ENCODE measurements at regions not wholly inside any gene's neighbourhood (a gene's known extent, or its start where the extent isn't known, plus 50 kb on each side); places are given as distances from the start of the nearest gene placed in this dataset.

DNA sequence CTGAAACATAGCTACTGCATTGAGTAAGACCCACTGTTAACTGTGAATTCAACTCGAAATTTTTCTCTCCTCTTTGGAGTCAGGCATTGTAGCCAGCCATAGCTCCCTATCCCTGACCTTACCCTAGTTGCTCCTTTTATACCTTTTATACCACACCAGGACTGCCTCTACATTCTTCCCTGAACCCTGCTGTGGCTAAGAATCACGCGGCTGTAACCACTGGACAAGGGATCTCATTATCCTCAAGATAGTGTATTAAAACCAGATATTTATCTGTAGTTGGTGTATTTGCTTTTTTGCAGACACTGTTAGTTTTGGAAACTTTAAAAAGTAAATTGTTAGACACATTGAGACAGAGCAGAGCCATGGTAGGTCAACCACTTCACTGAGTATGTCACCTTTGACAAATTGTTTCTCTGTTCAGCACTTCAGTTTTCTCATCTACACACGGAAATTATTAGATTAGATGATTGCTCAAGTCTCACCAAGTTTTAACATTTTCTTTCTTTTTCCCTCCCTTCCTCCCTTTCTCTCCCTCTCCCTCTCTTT is 136.5 kb upstream of the PRNP start:
- Histone ChIP-seq H3K27me3 (replicated peaks in 1 of 4; ENCODE audit: control extremely low read depth in 1 of 4, control insufficient read depth in 3 of 4, insufficient read depth in 4 of 4, low read length in 3 of 4) (peaks cover 0 to 11% (median 7%) of the 10 kb centered on the region in 4 experiments), H2AFZ (ENCODE audit: insufficient read depth, low read depth, low read length, poor library complexity, severe bottlenecking) (no peak overlapping the region), H3K4me1 (ENCODE audit: control insufficient read depth in 2 of 2, insufficient read depth in 2 of 2, low read length in 2 of 2) (no peaks in the 10 kb centered on the region), H4K20me1 (ENCODE audit: control insufficient read depth, insufficient read depth, low read length, poor library complexity, severe bottlenecking) (no peaks in the 10 kb centered on the region), H3K79me2 (ENCODE audit: control insufficient read depth, insufficient read depth, low read length) (no peaks in the 10 kb centered on the region), H3K27ac (ENCODE audit: low read length in 2 of 2) (no peak overlapping the region), H3K4me2 (replicated peaks; ENCODE audit: low read depth, low read length, poor library complexity, severe bottlenecking) (no peak overlapping the region), H3K36me3 (replicated peaks in 1 of 2; ENCODE audit: control extremely low read depth in 1 of 2, control insufficient read depth in 1 of 2, extremely low read depth in 1 of 2, insufficient read depth in 2 of 2, low read length in 1 of 2) (no peaks in the 10 kb centered on the region), H3K4me3 (ENCODE audit: control extremely low read depth in 1 of 5, extremely low read depth in 1 of 5, insufficient read depth in 1 of 5, low read depth in 2 of 5, low read length in 4 of 5) (no peak overlapping the region), H3K9ac (ENCODE audit: low read length) (no peak overlapping the region), H3K9me3 (ENCODE audit: control extremely low read depth in 1 of 3, control insufficient read depth in 2 of 3, insufficient read depth in 1 of 3, low read length in 2 of 3) (peaks cover 0 to 3% (median 0%) of the 10 kb centered on the region in 3 donors)
- no peak for DNase-seq
- POLR2A ChIA-PET = no interaction called here
- no peaks in the 10 kb centered on the region for H3K4me1 Mint-ChIP-seq
- peaks cover 44% of the 10 kb centered on the region for H3K27me3 Mint-ChIP-seq
- no peak for ATAC-seq (ENCODE audit: low read depth)
- no peaks in the 10 kb centered on the region for H3K9me3 Mint-ChIP-seq (ENCODE audit: insufficient read depth)
- intact Hi-C loops (cut with micrococcal nuclease) = no loop called here
- TF ChIP-seq, protein P1, sequence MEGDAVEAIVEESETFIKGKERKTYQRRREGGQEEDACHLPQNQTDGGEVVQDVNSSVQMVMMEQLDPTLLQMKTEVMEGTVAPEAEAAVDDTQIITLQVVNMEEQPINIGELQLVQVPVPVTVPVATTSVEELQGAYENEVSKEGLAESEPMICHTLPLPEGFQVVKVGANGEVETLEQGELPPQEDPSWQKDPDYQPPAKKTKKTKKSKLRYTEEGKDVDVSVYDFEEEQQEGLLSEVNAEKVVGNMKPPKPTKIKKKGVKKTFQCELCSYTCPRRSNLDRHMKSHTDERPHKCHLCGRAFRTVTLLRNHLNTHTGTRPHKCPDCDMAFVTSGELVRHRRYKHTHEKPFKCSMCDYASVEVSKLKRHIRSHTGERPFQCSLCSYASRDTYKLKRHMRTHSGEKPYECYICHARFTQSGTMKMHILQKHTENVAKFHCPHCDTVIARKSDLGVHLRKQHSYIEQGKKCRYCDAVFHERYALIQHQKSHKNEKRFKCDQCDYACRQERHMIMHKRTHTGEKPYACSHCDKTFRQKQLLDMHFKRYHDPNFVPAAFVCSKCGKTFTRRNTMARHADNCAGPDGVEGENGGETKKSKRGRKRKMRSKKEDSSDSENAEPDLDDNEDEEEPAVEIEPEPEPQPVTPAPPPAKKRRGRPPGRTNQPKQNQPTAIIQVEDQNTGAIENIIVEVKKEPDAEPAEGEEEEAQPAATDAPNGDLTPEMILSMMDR (IDR thresholded peaks at IDR 0.05) = no peak
- no peak for TF ChIP-seq EZH2 (IDR thresholded peaks at IDR 0.05; ENCODE audit: borderline replicate concordance, insufficient read depth, low read depth, low read length, poor library complexity, severe bottlenecking)
- H3K4me3 Mint-ChIP-seq = no peak overlapping the region
- 75% methylated on average over 1 of the region's 4 CpGs for WGBS (ENCODE audit: insufficient coverage)
- CTCF ChIA-PET = no interaction called here
- no peak overlapping the region for H3K27ac Mint-ChIP-seq

DNA sequence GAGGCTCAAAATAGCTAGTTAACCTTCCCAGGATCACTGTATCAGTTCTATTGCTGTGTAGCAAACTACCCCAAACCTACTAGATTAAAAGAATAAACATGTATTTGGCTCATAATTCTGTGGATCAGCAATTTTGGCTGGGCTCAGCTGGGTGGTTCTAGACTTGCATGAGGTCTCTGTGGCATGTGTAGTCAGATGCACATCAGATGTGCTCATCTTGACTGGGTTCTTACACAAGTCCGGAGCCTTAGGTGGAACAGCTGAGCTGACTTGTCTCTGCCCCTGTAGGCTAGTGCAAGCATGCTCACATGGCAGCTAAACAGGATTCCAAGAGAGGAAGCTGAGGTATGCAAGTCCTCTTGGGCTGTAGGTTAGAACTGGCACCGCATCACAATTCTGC is 137.7 kb upstream of the PRNP start:
- Mint-ChIP-seq H3K27me3 (peaks cover 43% of the 10 kb centered on the region), H3K9me3 (ENCODE audit: insufficient read depth) (no peaks in the 10 kb centered on the region), H3K27ac (no peak overlapping the region), H3K4me3 (no peak overlapping the region), H3K4me1 (no peaks in the 10 kb centered on the region)
- Histone ChIP-seq H3K36me3 (replicated peaks in 1 of 2; ENCODE audit: control extremely low read depth in 1 of 2, control insufficient read depth in 1 of 2, extremely low read depth in 1 of 2, insufficient read depth in 2 of 2, low read length in 1 of 2) (no peaks in the 10 kb centered on the region), H3K79me2 (ENCODE audit: control insufficient read depth, insufficient read depth, low read length) (no peaks in the 10 kb centered on the region), H3K4me1 (ENCODE audit: control insufficient read depth in 2 of 2, insufficient read depth in 2 of 2, low read length in 2 of 2) (no peaks in the 10 kb centered on the region), H3K4me2 (replicated peaks; ENCODE audit: low read depth, low read length, poor library complexity, severe bottlenecking) (no peak overlapping the region), H2AFZ (ENCODE audit: insufficient read depth, low read depth, low read length, poor library complexity, severe bottlenecking) (no peak overlapping the region), H4K20me1 (ENCODE audit: control insufficient read depth, insufficient read depth, low read length, poor library complexity, severe bottlenecking) (no peaks in the 10 kb centered on the region), H3K4me3 (ENCODE audit: control extremely low read depth in 1 of 5, extremely low read depth in 1 of 5, insufficient read depth in 1 of 5, low read depth in 2 of 5, low read length in 4 of 5) (no peak overlapping the region), H3K27ac (ENCODE audit: low read length in 2 of 2) (no peak overlapping the region), H3K9ac (ENCODE audit: low read length) (no peak overlapping the region), H3K27me3 (replicated peaks in 1 of 4; ENCODE audit: control extremely low read depth in 1 of 4, control insufficient read depth in 3 of 4, insufficient read depth in 4 of 4, low read length in 3 of 4) (peaks cover 0 to 11% (median 5%) of the 10 kb centered on the region in 4 experiments), H3K9me3 (ENCODE audit: control extremely low read depth in 1 of 3, control insufficient read depth in 2 of 3, insufficient read depth in 1 of 3, low read length in 2 of 3) (peaks cover 0 to 3% (median 0%) of the 10 kb centered on the region in 3 donors)
- ChIA-PET CTCF (no interaction called here), POLR2A (no interaction called here)
- ATAC-seq (ENCODE audit: low read depth) (no peak), DNase-seq (no peak)
- TF ChIP-seq, protein P1 (IDR thresholded peaks at IDR 0.05) = no peak
- no peak for TF ChIP-seq EZH2 (IDR thresholded peaks at IDR 0.05; ENCODE audit: borderline replicate concordance, insufficient read depth, low read depth, low read length, poor library complexity, severe bottlenecking)
- intact Hi-C loops (cut with micrococcal nuclease) = no loop called here
- 86% methylated on average over 1 of the region's 2 CpGs for WGBS (ENCODE audit: insufficient coverage)

All from B cell (primary cell).